NCI-H2227 (cell line): ENCODE measurements at regions not wholly inside any gene's neighbourhood (a gene's known extent, or its start where the extent isn't known, plus 50 kb on each side); places are given as distances from the start of the nearest gene placed in this dataset.
A peak's percentile ranks its signal among the peaks of the same experiment; 100 is the strongest.
"Not testable (repeated sequence)": the region's sequence is repeated elsewhere in the genome, so short reads cannot be mapped to it uniquely, and the experiment has no call there.

Experiments used
- DNase-seq: peaks from one replicate; lab custom pipeline; 2025; ENCODE audit not compliant: unreplicated experiment; lab: John Stamatoyannopoulos, UW

- no peak for DNase-seq
Observed at GRCh38 chr12:4822572-4822971, 87.1 kb upstream of the KCNA1 start.

GRCh38 chr12:4824380-4824779, 85.3 kb upstream of the KCNA1 start:
- DNase-seq = no peak

GRCh38 chr12:4825011-4825858, 84.5 kb upstream of the KCNA1 start:
- DNase-seq = no peak

GRCh38 chr12:4826909-4827308, 82.8 kb upstream of the KCNA1 start:
- no peak for DNase-seq

GRCh38 chr12:4828176-4828575, 81.5 kb upstream of the KCNA1 start:
- DNase-seq = no peak

- no peak for DNase-seq
Observed at GRCh38 chr12:4829161-4829792, 80.4 kb upstream of the KCNA1 start.

- DNase-seq = no peak
Observed at GRCh38 chr12:4829793-4830162, 79.9 kb upstream of the KCNA1 start.

GRCh38 chr12:4830556-4831210, 79.0 kb upstream of the KCNA1 start:
- DNase-seq = no peak

GRCh38 chr12:4833053-4833452, 76.7 kb upstream of the KCNA1 start:
- no peak for DNase-seq

GRCh38 chr12:4833524-4833923, 76.2 kb upstream of the KCNA1 start:
- no peak for DNase-seq

GRCh38 chr12:4842401-4842800, 67.3 kb upstream of the KCNA1 start:
- not testable (repeated sequence) for DNase-seq

- DNase-seq = no peak
Observed at GRCh38 chr12:4843907-4844306, 65.8 kb upstream of the KCNA1 start.

GRCh38 chr12:4847713-4848112, 62.0 kb upstream of the KCNA1 start:
- DNase-seq = no peak

- DNase-seq = no peak
Observed at GRCh38 chr12:4849115-4849541, 60.6 kb upstream of the KCNA1 start.

GRCh38 chr12:4849795-4850345, 59.8 kb upstream of the KCNA1 start:
- DNase-seq = no peak

GRCh38 chr12:4850857-4851380, 58.8 kb upstream of the KCNA1 start:
- no peak for DNase-seq

- no peak for DNase-seq
Observed at GRCh38 chr12:4852308-4852707, 57.4 kb upstream of the KCNA1 start.

GRCh38 chr12:4852911-4853310, 56.8 kb upstream of the KCNA1 start:
- DNase-seq = no peak

- peak; percentile 85 for DNase-seq
Observed at GRCh38 chr12:4855121-4855924, 54.4 kb upstream of the KCNA1 start.

- DNase-seq = no peak
Observed at GRCh38 chr12:4856596-4856995, 53.1 kb upstream of the KCNA1 start.
